Suppressor macrophage (primary cell): ENCODE measurements at regions not wholly inside any gene's neighbourhood (a gene's known extent, or its start where the extent isn't known, plus 50 kb on each side); places are given as distances from the start of the nearest gene placed in this dataset.

ENCODE experiments used
- DNase-seq, 4 experiments: peaks; one replicate each; pipeline ENCODE4 v3.0.0-alpha.2; 2020 to 2022

GRCh38 chr13:85742355-85742754 is 56.9 kb downstream of the SLITRK6 start:
- no peak for DNase-seq

- DNase-seq, result no peak
Measured at GRCh38 chr13:85741017-85741416, 58.2 kb downstream of the SLITRK6 start.

GRCh38 chr13:85738696-85739320 is 60.4 kb downstream of the SLITRK6 start:
- DNase-seq, result no peak

GRCh38 chr13:85737952-85738351 is 61.3 kb downstream of the SLITRK6 start:
- DNase-seq, result no peak

GRCh38 chr13:85729296-85729695 is 69.9 kb downstream of the SLITRK6 start:
- DNase-seq, result no peak

GRCh38 chr13:85728811-85729210 is 70.4 kb downstream of the SLITRK6 start:
- DNase-seq, result no peak

GRCh38 chr13:85725433-85725832 is 73.8 kb downstream of the SLITRK6 start:
- no peak for DNase-seq

GRCh38 chr13:85724546-85725432 is 74.4 kb downstream of the SLITRK6 start:
- DNase-seq, result no peak

GRCh38 chr13:85719749-85720148 is 79.5 kb downstream of the SLITRK6 start:
- no peak for DNase-seq

- DNase-seq, result no peak
Measured at GRCh38 chr13:85717921-85718320, 81.3 kb downstream of the SLITRK6 start.

GRCh38 chr13:85710545-85710944 is 88.7 kb downstream of the SLITRK6 start:
- DNase-seq, result no peak

GRCh38 chr13:85709721-85710120 is 89.5 kb downstream of the SLITRK6 start:
- DNase-seq, result no peak

- DNase-seq, result no peak
Measured at GRCh38 chr13:85709072-85709471, 90.1 kb downstream of the SLITRK6 start.

- no peak for DNase-seq
Measured at GRCh38 chr13:85700906-85701305, 98.3 kb downstream of the SLITRK6 start.

GRCh38 chr13:85698256-85698655 is 101.0 kb downstream of the SLITRK6 start:
- no peak for DNase-seq

- peak in 1 of 4 experiments; percentile 1 for DNase-seq
Measured at GRCh38 chr13:85694992-85695391, 104.2 kb downstream of the SLITRK6 start.

- peak; percentile 0 to 35 (median 6) for DNase-seq
Measured at GRCh38 chr13:85693889-85694511, 105.2 kb downstream of the SLITRK6 start.

- DNase-seq, result no peak
Measured at GRCh38 chr13:85690368-85690767, 108.9 kb downstream of the SLITRK6 start.

- DNase-seq, result no peak
Measured at GRCh38 chr13:85685436-85685835, 113.8 kb downstream of the SLITRK6 start.

- DNase-seq, result no peak
Measured at GRCh38 chr13:85675151-85675907, 123.9 kb downstream of the SLITRK6 start.

GRCh38 chr13:85671336-85671735 is 127.9 kb downstream of the SLITRK6 start:
- DNase-seq, result no peak

GRCh38 chr13:85666356-85666755 is 132.9 kb downstream of the SLITRK6 start:
- DNase-seq, result no peak

GRCh38 chr13:85665286-85665685 is 133.9 kb downstream of the SLITRK6 start:
- DNase-seq, result no peak
